HepG2 (cell line): ENCODE measurements at regions not wholly inside any gene's neighbourhood (a gene's known extent, or its start where the extent isn't known, plus 50 kb on each side); places are given as distances from the start of the nearest gene placed in this dataset.

Source experiments
- ATAC-seq: fragments of 200-7000 bp; cut with Tn5 transposase; 3 replicates; pipeline ENCODE4 v1.9.1; 2020; ENCODE audit warnings: mild to moderate bottlenecking, moderate library complexity
- BruUV-seq: library from RNA; stranded (reverse); fragments of 400-500 nt; replicated peaks from 2 replicates; lab custom pipeline; 2021; lab: Mats Ljungman, UMichigan
- CTCF ChIA-PET: fragments of 300-600 bp; formaldehyde crosslinking; extraction: SDS; loops from one replicate; lab custom pipeline; 2021; ENCODE audit warnings: low total read pairs, inconsistent platforms, low intra/inter-chr PET ratio; lab: Yijun Ruan, JAX
- POLR2A ChIA-PET: fragments of 350-600 bp; sonication (Branson Sonifier 250); formaldehyde crosslinking; loops from one replicate; lab custom pipeline; 2020; ENCODE audit warnings: antibody characterized with exemption, inconsistent platforms; lab: Yijun Ruan, JAX
- DNase-seq: peaks from one replicate; pipeline ENCODE4 v3.0.0-alpha.2; 2015; ENCODE audit warnings: low spot score
- FAIRE-seq: peaks from 3 replicates; lab custom pipeline; 2011; peaks lifted over from hg19 to GRCh38; lab: Jason Lieb, UNC
- H2AFZ ChIP-seq: one replicate; pipeline ENCODE4 v1.6.1; 2011; ENCODE audit warnings: low read length, inconsistent platforms
- H3K27ac ChIP-seq: fragments of 300-600 bp; 3 replicates; pipeline ENCODE4 v1.8.0; 2011; ENCODE audit warnings: mixed run types, mild to moderate bottlenecking, mixed read lengths, low read length, inconsistent platforms; ENCODE audit not compliant: insufficient read depth; ENCODE audit errors: extremely low read length
- H3K27me3 ChIP-seq, 2 experiments: fragments of 200-600 bp in 1 of 2; 2 replicates in 1 of 2; 3 replicates in 1 of 2; pipeline versions ENCODE4 v1.6.0 to v1.8.0; 2011; ENCODE audit warnings: low read length in 2 of 2, mild to moderate bottlenecking in 2 of 2, moderate library complexity in 2 of 2, inconsistent platforms in 1 of 2; ENCODE audit not compliant: insufficient read depth in 2 of 2, control insufficient read depth in 1 of 2
- H3K36me3 ChIP-seq, 2 experiments: fragments of 200-600 bp in 1 of 2; replicated peaks in 1 of 2; 2 replicates in 1 of 2; 3 replicates in 1 of 2; pipeline versions ENCODE4 v1.5.1 to v1.8.0; 2011; ENCODE audit warnings: low read length in 2 of 2, inconsistent platforms in 1 of 2; ENCODE audit not compliant: insufficient read depth in 2 of 2, control insufficient read depth in 1 of 2
- H3K4me1 ChIP-seq: 2 replicates; pipeline ENCODE4 v1.5.1; 2012; ENCODE audit warnings: low read length, inconsistent platforms; ENCODE audit not compliant: insufficient read depth
- H3K4me2 ChIP-seq: 2 replicates; pipeline ENCODE4 v1.6.0; 2011; ENCODE audit warnings: low read depth, low read length, inconsistent platforms
- H3K4me3 ChIP-seq, 3 experiments: fragments of 200-600 bp in 1 of 3; sonication (generic), shearing (Covaris generic) in 1 of 3; replicated peaks in 1 of 3; 2 replicates each; pipeline ENCODE4 v1.5.1; 2011 to 2016; ENCODE audit warnings: low read length in 3 of 3, inconsistent platforms in 2 of 3, low read depth in 2 of 3, mild to moderate bottlenecking in 2 of 3, control low read depth in 1 of 3, mixed read lengths in 1 of 3; ENCODE audit not compliant: insufficient read depth in 1 of 3
- H3K79me2 ChIP-seq: one replicate; pipeline ENCODE4 v1.6.1; 2011; ENCODE audit warnings: low read length, inconsistent platforms; ENCODE audit not compliant: insufficient read depth
- H3K9ac ChIP-seq: 2 replicates; pipeline ENCODE4 v1.6.0; 2011; ENCODE audit warnings: mild to moderate bottlenecking, low read depth, low read length, inconsistent platforms; ENCODE audit not compliant: insufficient read depth
- H3K9me3 ChIP-seq: 2 replicates; pipeline ENCODE4 v1.5.1; 2012; ENCODE audit warnings: mild to moderate bottlenecking, low read length
- H4K20me1 ChIP-seq: 2 replicates; pipeline ENCODE4 v1.6.0; 2011; ENCODE audit warnings: inconsistent platforms, mild to moderate bottlenecking, low read length, moderate library complexity; ENCODE audit not compliant: insufficient read depth
- EZH2 ChIP-seq: conservative IDR thresholded peaks from 2 replicates; pipeline ENCODE4 v1.6.1; 2012; ENCODE audit warnings: mild to moderate bottlenecking, low read depth, low read length, moderate library complexity
- HNRNPL ChIP-seq: fragments of 200-400 bp; formaldehyde crosslinking; IDR thresholded peaks from 2 replicates; pipeline ENCODE4 v1.6.1; 2017; ENCODE audit warnings: mild to moderate bottlenecking, low read depth, low read length
- MLX ChIP-seq: IDR thresholded peaks from 2 replicates; pipeline ENCODE4 v1.6.1; 2016
- MTA3 ChIP-seq: sonication (generic); formaldehyde crosslinking; IDR thresholded peaks from 2 replicates; pipeline ENCODE4 v1.4.0; 2020; ENCODE audit warnings: missing genetic modification reagents
- PHF5A ChIP-seq: IDR thresholded peaks from one replicate; pipeline ENCODE4 v1.6.1; 2018; ENCODE audit warnings: low read depth, missing genetic modification reagents; ENCODE audit not compliant: unreplicated experiment
- THAP11 ChIP-seq: IDR thresholded peaks from 2 replicates; pipeline ENCODE4 v1.6.1; 2016; ENCODE audit warnings: missing biosample characterization, missing genetic modification reagents
- ZHX2 ChIP-seq, 2 experiments: sonication (generic) in 1 of 2; formaldehyde crosslinking in 1 of 2; IDR thresholded peaks; 2 replicates each; pipeline versions ENCODE4 v1.6.1 to v1.9.0; 2014 to 2022; ENCODE audit warnings: antibody characterized with exemption in 1 of 2, borderline replicate concordance in 1 of 2, inconsistent platforms in 1 of 2, low read depth in 1 of 2, missing genetic modification reagents in 1 of 2
- ZMYM3 ChIP-seq: sonication (generic); formaldehyde crosslinking; IDR thresholded peaks from 2 replicates; pipeline ENCODE4 v1.5.1; 2020; ENCODE audit warnings: mild to moderate bottlenecking, missing genetic modification reagents
- ZNF260 ChIP-seq: sonication (generic); formaldehyde crosslinking; IDR thresholded peaks from 2 replicates; pipeline ENCODE4 v1.4.0; 2020; ENCODE audit warnings: missing genetic modification reagents, low read depth, mild to moderate bottlenecking, borderline replicate concordance
- ZNF329 ChIP-seq: sonication (generic); formaldehyde crosslinking; IDR thresholded peaks from 2 replicates; pipeline ENCODE4 v1.9.0; 2021; ENCODE audit warnings: low read depth, mild to moderate bottlenecking, missing genetic modification reagents
- ZNF614 ChIP-seq: IDR thresholded peaks from 2 replicates; pipeline ENCODE4 v1.6.1; 2018; ENCODE audit warnings: missing biosample characterization, missing genetic modification reagents, inconsistent platforms, borderline replicate concordance
- WGBS: methylation state at CpG from one replicate; pipeline ENCODE4 v1.1.6; 2017; ENCODE audit warnings: low lambda C conversion rate; 5-methylcytosine and 5-hydroxymethylcytosine counted together
- in situ Hi-C: cut with HindIII; loops from 2 replicates; pipeline ENCODE4 v1.10.0; 2017; ENCODE audit warnings: low pct_unique_long_range_greater_than_20kb; ENCODE audit not compliant: extremely low pct_ligation_motif_present
- intact Hi-C: fragments of 100-400 bp; cut with micrococcal nuclease; formaldehyde crosslinking; loops from one replicate; pipeline ENCODE4 v1.10.0; 2022; ENCODE audit not compliant: unreplicated experiment

GRCh38 chr6:169062272-169062671 lies 191.4 kb downstream of the THBS2 start:
- no peaks in the 10 kb centered on the region for H3K79me2 ChIP-seq
- no peak overlapping the region for H3K9ac ChIP-seq
- no peak overlapping the region for H3K27ac ChIP-seq
- H3K4me1 ChIP-seq: no peaks in the 10 kb centered on the region
- H4K20me1 ChIP-seq: no peaks in the 10 kb centered on the region
- ATAC-seq: no peak
- BruUV-seq: no TSS peak
- no peaks in the 10 kb centered on the region for H3K36me3 ChIP-seq
- intact Hi-C loops: no loop called here
- FAIRE-seq: no peak
- ChIA-PET POLR2A (no interaction called here), CTCF (no interaction called here)
- H3K4me3 ChIP-seq: no peak overlapping the region
- in situ Hi-C loops: no loop called here
- peaks cover 0 to 15% of the 10 kb centered on the region in 2 experiments; a peak in 1 of 5 replicates for H3K27me3 ChIP-seq
- H3K9me3 ChIP-seq: no peaks in the 10 kb centered on the region
- no peak for TF ChIP-seq ZNF329 (CRISPR knock-in tag)
- no peak for TF ChIP-seq PHF5A
- no peak for TF ChIP-seq EZH2
- TF ChIP-seq ZNF260 (CRISPR knock-in tag): no peak
- no peak for TF ChIP-seq ZNF614 (CRISPR knock-in tag)
- TF ChIP-seq ZMYM3 (CRISPR knock-in tag): no peak
- no peak for TF ChIP-seq THAP11 (CRISPR knock-in tag)
- TF ChIP-seq ZHX2 (IDR thresholded peaks at IDR 0.05; ENCODE audit: low read depth): no peak
- no peak for TF ChIP-seq ZHX2 (CRISPR knock-in tag; IDR thresholded peaks at IDR 0.05; ENCODE audit: borderline replicate concordance)
- TF ChIP-seq MTA3 (CRISPR knock-in tag): no peak
- TF ChIP-seq HNRNPL: no peak
- no peak for TF ChIP-seq MLX (CRISPR knock-in tag)
- no peak for DNase-seq
- H2AFZ ChIP-seq: no peak overlapping the region
- 24% methylated on average over 10 of the region's 12 CpGs for whole genome bisulfite sequencing
- H3K4me2 ChIP-seq: no peak overlapping the region
